DND-41 (cell line): ENCODE measurements at regions not wholly inside any gene's neighbourhood (a gene's known extent, or its start where the extent isn't known, plus 50 kb on each side); places are given as distances from the start of the nearest gene placed in this dataset.
"Not testable (repeated sequence)": the region's sequence is repeated elsewhere in the genome, so short reads cannot be mapped to it uniquely, and the experiment has no call there.

ENCODE experiments used
- ATAC-seq: fragments of 200-7000 bp; cut with Tn5 transposase; 3 replicates; pipeline ENCODE4 v1.9.1; 2021; ENCODE audit warnings: low read depth; ENCODE audit not compliant: insufficient read depth
- DNase-seq: peaks from one replicate; pipeline ENCODE4 v3.0.0-alpha.2; 2020
- H2AFZ ChIP-seq: 2 replicates; pipeline ENCODE4 v1.6.0; 2012; ENCODE audit warnings: low read depth, low read length
- H3K27ac ChIP-seq: 2 replicates; pipeline ENCODE4 v1.5.1; 2012; ENCODE audit warnings: low read length, inconsistent platforms
- H3K27me3 ChIP-seq: fragments of 200-600 bp; sonication (generic); 2 replicates; pipeline ENCODE4 v1.6.0; 2012; ENCODE audit warnings: low read length, mild to moderate bottlenecking, inconsistent platforms; ENCODE audit not compliant: insufficient read depth, poor library complexity
- H3K36me3 ChIP-seq: 2 replicates; pipeline ENCODE4 v1.5.1; 2012; ENCODE audit warnings: low read length, inconsistent platforms; ENCODE audit not compliant: insufficient read depth
- H3K4me1 ChIP-seq: 2 replicates; pipeline ENCODE4 v1.5.1; 2012; ENCODE audit warnings: mild to moderate bottlenecking, low read length; ENCODE audit not compliant: insufficient read depth
- H3K4me2 ChIP-seq: 2 replicates; pipeline ENCODE4 v1.6.0; 2012; ENCODE audit warnings: mild to moderate bottlenecking, moderate library complexity, low read length, inconsistent platforms; ENCODE audit not compliant: insufficient read depth
- H3K4me3 ChIP-seq, 2 experiments: fragments of 200-600 bp in 1 of 2; shearing (Covaris generic) in 1 of 2; 2 replicates each; pipeline ENCODE4 v1.5.1; 2012 to 2016; ENCODE audit warnings: inconsistent platforms in 2 of 2, low read length in 2 of 2, mild to moderate bottlenecking in 2 of 2, low read depth in 1 of 2, moderate library complexity in 1 of 2
- H3K79me2 ChIP-seq: 2 replicates; pipeline ENCODE4 v1.6.0; 2012; ENCODE audit warnings: low read length, inconsistent platforms; ENCODE audit not compliant: insufficient read depth
- H3K9ac ChIP-seq: 2 replicates; pipeline ENCODE4 v1.6.0; 2012; ENCODE audit warnings: low read depth, mild to moderate bottlenecking, inconsistent platforms, low read length, moderate library complexity
- H3K9me3 ChIP-seq: 2 replicates; pipeline ENCODE4 v1.5.1; 2012; ENCODE audit warnings: low read length, moderate library complexity, mild to moderate bottlenecking, inconsistent platforms; ENCODE audit not compliant: insufficient read depth, severe bottlenecking
- H4K20me1 ChIP-seq: 2 replicates; pipeline ENCODE4 v1.6.0; 2012; ENCODE audit warnings: low read length; ENCODE audit not compliant: insufficient read depth
- EZH2 ChIP-seq: IDR thresholded peaks from 3 replicates; pipeline ENCODE4 v1.6.1; 2012; ENCODE audit warnings: borderline replicate concordance, low read depth, mild to moderate bottlenecking, moderate library complexity, low read length, inconsistent platforms; ENCODE audit not compliant: severe bottlenecking
- TF ChIP-seq, protein P1 (sequence below): IDR thresholded peaks from 2 replicates; pipeline ENCODE4 v1.5.1; 2012; ENCODE audit warnings: borderline replicate concordance, low read length, moderate library complexity, mild to moderate bottlenecking; ENCODE audit not compliant: poor library complexity, severe bottlenecking; ENCODE audit errors: extremely low read depth

DNA sequence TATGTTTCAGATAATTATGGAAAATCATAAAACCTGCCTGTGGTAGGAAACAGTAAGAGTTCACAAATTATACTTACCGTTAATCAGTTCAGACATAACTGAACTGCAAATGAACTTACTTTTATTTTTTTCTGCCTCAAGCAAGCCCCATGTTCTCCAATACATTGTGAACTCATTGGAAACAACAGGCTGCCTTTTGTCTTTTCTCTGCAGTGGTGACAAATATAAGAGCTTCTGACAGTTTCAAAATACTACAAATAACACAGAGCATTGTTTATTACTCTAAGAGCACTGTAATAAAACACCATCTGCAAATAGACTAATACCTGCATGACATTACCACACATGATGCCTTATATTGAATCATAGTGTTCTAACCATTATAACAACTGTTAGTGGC lies 94.0 kb upstream of the CDCA7L start:
- TF ChIP-seq, protein P1, sequence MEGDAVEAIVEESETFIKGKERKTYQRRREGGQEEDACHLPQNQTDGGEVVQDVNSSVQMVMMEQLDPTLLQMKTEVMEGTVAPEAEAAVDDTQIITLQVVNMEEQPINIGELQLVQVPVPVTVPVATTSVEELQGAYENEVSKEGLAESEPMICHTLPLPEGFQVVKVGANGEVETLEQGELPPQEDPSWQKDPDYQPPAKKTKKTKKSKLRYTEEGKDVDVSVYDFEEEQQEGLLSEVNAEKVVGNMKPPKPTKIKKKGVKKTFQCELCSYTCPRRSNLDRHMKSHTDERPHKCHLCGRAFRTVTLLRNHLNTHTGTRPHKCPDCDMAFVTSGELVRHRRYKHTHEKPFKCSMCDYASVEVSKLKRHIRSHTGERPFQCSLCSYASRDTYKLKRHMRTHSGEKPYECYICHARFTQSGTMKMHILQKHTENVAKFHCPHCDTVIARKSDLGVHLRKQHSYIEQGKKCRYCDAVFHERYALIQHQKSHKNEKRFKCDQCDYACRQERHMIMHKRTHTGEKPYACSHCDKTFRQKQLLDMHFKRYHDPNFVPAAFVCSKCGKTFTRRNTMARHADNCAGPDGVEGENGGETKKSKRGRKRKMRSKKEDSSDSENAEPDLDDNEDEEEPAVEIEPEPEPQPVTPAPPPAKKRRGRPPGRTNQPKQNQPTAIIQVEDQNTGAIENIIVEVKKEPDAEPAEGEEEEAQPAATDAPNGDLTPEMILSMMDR: no peak
- no peak for TF ChIP-seq EZH2
- H4K20me1 ChIP-seq: no peaks in the 10 kb centered on the region
- no peak overlapping the region for H3K9ac ChIP-seq
- no peak overlapping the region for H3K4me2 ChIP-seq
- no peaks in the 10 kb centered on the region for H3K4me1 ChIP-seq
- H2AFZ ChIP-seq: no peak overlapping the region
- H3K79me2 ChIP-seq: no peaks in the 10 kb centered on the region
- H3K9me3 ChIP-seq: no peaks in the 10 kb centered on the region
- H3K36me3 ChIP-seq: no peaks in the 10 kb centered on the region
- DNase-seq (no peak), ATAC-seq (no peak)
- no peak overlapping the region for H3K4me3 ChIP-seq
- H3K27ac ChIP-seq: no peak overlapping the region
- peaks cover 8% of the 10 kb centered on the region for H3K27me3 ChIP-seq

- H3K27ac ChIP-seq, H2AFZ ChIP-seq, DNase-seq, H3K4me2 ChIP-seq, ATAC-seq, H3K79me2 ChIP-seq, H3K36me3 ChIP-seq, H3K27me3 ChIP-seq, H3K4me3 ChIP-seq, H3K9me3 ChIP-seq, H3K4me1 ChIP-seq, H4K20me1 ChIP-seq, H3K9ac ChIP-seq: not testable (repeated sequence)
Measured at GRCh38 chr7:22032356-22032755, 86.7 kb upstream of the CDCA7L start.

DNA sequence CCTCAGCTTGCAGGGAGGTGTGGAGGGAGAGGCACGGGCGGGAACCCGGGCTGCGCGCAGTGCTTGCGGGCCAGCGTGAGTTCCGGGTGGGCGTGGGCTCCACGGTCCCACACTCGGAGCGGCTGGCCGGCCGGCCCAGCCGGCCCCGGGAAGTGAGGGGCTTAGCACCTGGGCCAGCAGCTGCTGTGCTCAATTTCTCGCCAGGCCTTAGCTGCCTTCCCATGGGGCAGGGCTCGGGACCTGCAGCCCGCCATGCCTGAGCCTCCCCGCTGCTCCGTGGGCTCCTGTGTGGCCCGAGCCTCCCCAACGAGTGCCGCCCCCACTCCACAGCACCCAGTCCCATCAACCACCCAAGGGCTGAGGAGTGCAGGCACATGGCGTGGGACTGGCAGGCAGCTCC lies 83.0 kb upstream of the CDCA7L start:
- not testable (repeated sequence) for DNase-seq, H3K9me3 ChIP-seq, H3K9ac ChIP-seq, H3K4me3 ChIP-seq, H2AFZ ChIP-seq, H3K79me2 ChIP-seq, H3K4me1 ChIP-seq, H3K27ac ChIP-seq, H3K4me2 ChIP-seq, H3K27me3 ChIP-seq, ATAC-seq, H3K36me3 ChIP-seq, H4K20me1 ChIP-seq

GRCh38 chr7:22027475-22027874 lies 81.8 kb upstream of the CDCA7L start:
- no peaks in the 10 kb centered on the region for H3K36me3 ChIP-seq
- no peak overlapping the region for H2AFZ ChIP-seq
- no peaks in the 10 kb centered on the region for H3K79me2 ChIP-seq
- ATAC-seq (no peak), DNase-seq (no peak)
- H3K4me1 ChIP-seq: no peaks in the 10 kb centered on the region
- no peak overlapping the region for H3K9ac ChIP-seq
- H3K4me2 ChIP-seq: no peak overlapping the region
- no peaks in the 10 kb centered on the region for H4K20me1 ChIP-seq
- no peak overlapping the region for H3K27ac ChIP-seq
- H3K4me3 ChIP-seq: no peak overlapping the region
- no peak for TF ChIP-seq EZH2
- TF ChIP-seq, protein P1: no peak
- peaks cover 3% of the 10 kb centered on the region for H3K27me3 ChIP-seq
- H3K9me3 ChIP-seq: no peaks in the 10 kb centered on the region

DNA sequence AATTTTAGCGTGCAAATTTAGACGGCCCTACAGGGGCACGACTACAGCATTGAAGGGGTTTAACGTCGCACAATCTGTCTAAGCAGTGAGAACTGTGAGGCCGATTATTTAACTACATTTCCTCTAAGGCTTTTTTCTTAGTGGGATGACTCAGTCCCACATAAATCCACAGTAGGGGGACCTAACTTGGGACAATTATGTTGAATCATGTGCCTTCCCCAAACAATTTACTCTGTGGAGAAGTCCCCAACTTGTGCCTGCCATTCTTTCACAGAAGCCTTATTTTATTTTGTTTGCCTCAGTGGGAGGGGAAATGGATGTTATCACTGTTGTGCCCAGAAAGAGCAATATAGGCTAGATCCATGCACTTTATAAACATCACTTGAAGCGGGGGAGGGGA lies 80.3 kb upstream of the CDCA7L start:
- no peaks in the 10 kb centered on the region for H3K79me2 ChIP-seq
- H3K9me3 ChIP-seq: no peaks in the 10 kb centered on the region
- TF ChIP-seq, protein P1: no peak
- no peak for TF ChIP-seq EZH2
- no peak overlapping the region for H3K4me2 ChIP-seq
- no peak for DNase-seq
- no peaks in the 10 kb centered on the region for H4K20me1 ChIP-seq
- H2AFZ ChIP-seq: no peak overlapping the region
- no peak overlapping the region for H3K9ac ChIP-seq
- no peak overlapping the region for H3K27ac ChIP-seq
- H3K27me3 ChIP-seq: peaks cover 9% of the 10 kb centered on the region
- no peak overlapping the region for H3K4me3 ChIP-seq
- ATAC-seq: no peak
- H3K4me1 ChIP-seq: no peaks in the 10 kb centered on the region
- no peaks in the 10 kb centered on the region for H3K36me3 ChIP-seq
